GM13977 (cell line): ENCODE measurements at regions not wholly inside any gene's neighbourhood (a gene's known extent, or its start where the extent isn't known, plus 50 kb on each side); places are given as distances from the start of the nearest gene placed in this dataset.
"Not testable (repeated sequence)": the region's sequence is repeated elsewhere in the genome, so short reads cannot be mapped to it uniquely, and the experiment has no call there.

Experiments used
- DNase-seq: peaks from one replicate; pipeline ENCODE4 v3.0.0; 2012; ENCODE audit warnings: low spot score
- CTCF ChIP-seq: IDR thresholded peaks from 2 replicates; pipeline ENCODE4 v1.5.1; 2012; ENCODE audit warnings: mild to moderate bottlenecking, control low read depth; ENCODE audit not compliant: insufficient read depth; ENCODE audit errors: extremely low read depth, missing control alignments
- in situ Hi-C: fragments of 300-500 bp; cut with MboI; formaldehyde crosslinking; loops from one replicate; pipeline ENCODE4 v1.12.0; 2022; ENCODE audit warnings: low sequenced_read_pairs, low pct_unique_long_range_greater_than_20kb, mixed read lengths, inconsistent platforms; ENCODE audit not compliant: unreplicated experiment

- in situ Hi-C loops: no loop called here
- no peak for DNase-seq
- TF ChIP-seq CTCF: no peak
Observed at GRCh38 chr18:44342162-44342561, 338.5 kb upstream of the SETBP1 start.

GRCh38 chr18:44342946-44343345 is 337.7 kb upstream of the SETBP1 start:
- in situ Hi-C loops: no loop called here
- no peak for DNase-seq
- no peak for TF ChIP-seq CTCF

GRCh38 chr18:44343570-44343969 is 337.1 kb upstream of the SETBP1 start:
- TF ChIP-seq CTCF: no peak
- in situ Hi-C loops: no loop called here
- no peak for DNase-seq

GRCh38 chr18:44356566-44357157 is 324.0 kb upstream of the SETBP1 start:
- no peak for TF ChIP-seq CTCF
- DNase-seq: no peak
- in situ Hi-C loops: no loop called here

GRCh38 chr18:44358402-44358801 is 322.3 kb upstream of the SETBP1 start:
- no peak for DNase-seq
- in situ Hi-C loops: no loop called here
- TF ChIP-seq CTCF: no peak

- DNase-seq, in situ Hi-C loops: not testable (repeated sequence)
Observed at GRCh38 chr18:44359741-44360140, 320.9 kb upstream of the SETBP1 start.

GRCh38 chr18:44362213-44362612 is 318.5 kb upstream of the SETBP1 start:
- DNase-seq, in situ Hi-C loops: not testable (repeated sequence)

GRCh38 chr18:44370861-44371260 is 309.8 kb upstream of the SETBP1 start:
- in situ Hi-C loops: no loop called here
- TF ChIP-seq CTCF: no peak
- no peak for DNase-seq
